Stomach (tissue), 8 donors: ENCODE measurements at regions not wholly inside any gene's neighbourhood (a gene's known extent, or its start where the extent isn't known, plus 50 kb on each side); places are given as distances from the start of the nearest gene placed in this dataset.
A peak's percentile ranks its signal among the peaks of the same experiment; 100 is the strongest.

ENCODE experiments used
- DNase-seq, 2 donors: peaks; one replicate each; pipeline versions ENCODE4 v3.0.0 to v3.0.0-alpha.2; 2013 to 2019
- H3K27ac ChIP-seq, 5 donors: fragments of 200-600 bp in 4 of 5; sonication (generic) in 4 of 5; one replicate each; pipeline ENCODE4 v1.5.1; 2013 to 2019; ENCODE audit warnings: mild to moderate bottlenecking in 1 of 5, moderate library complexity in 1 of 5
- H3K27me3 ChIP-seq, 3 donors: fragments of 200-600 bp; sonication (generic); one replicate each; pipeline ENCODE4 v1.5.1; 2017 to 2019; ENCODE audit warnings: mixed run types in 1 of 3
- H3K36me3 ChIP-seq, 4 donors: fragments of 200-600 bp; sonication (generic); 1 replicate in 3 of 4; 2 replicates in 1 of 4; pipeline ENCODE4 v1.5.1; 2016 to 2019
- H3K4me1 ChIP-seq, 4 donors: fragments of 200-600 bp; sonication (generic); one replicate each; pipeline ENCODE4 v1.5.1; 2016 to 2019
- H3K4me3 ChIP-seq, 4 donors: fragments of 200-600 bp; sonication (generic) in 3 of 4; one replicate each; pipeline ENCODE4 v1.5.1; 2016 to 2019; ENCODE audit warnings: mild to moderate bottlenecking in 1 of 4
- H3K9me3 ChIP-seq, 4 donors: fragments of 200-600 bp; sonication (generic); one replicate each; pipeline ENCODE4 v1.5.1; 2016 to 2019
- EP300 ChIP-seq: sonication (generic); formaldehyde crosslinking; IDR thresholded peaks from one replicate; pipeline ENCODE4 v1.6.1; 2017; ENCODE audit warnings: antibody characterized with exemption
- POLR2A ChIP-seq, 4 donors: fragments of 450-650 bp; IDR thresholded peaks; one replicate each; pipeline ENCODE4 v1.6.1; 2016; ENCODE audit warnings: antibody characterized with exemption in 4 of 4, control low read depth in 2 of 4, mild to moderate bottlenecking in 1 of 4, moderate library complexity in 1 of 4
- POLR2AphosphoS5 ChIP-seq, 3 donors: sonication (generic); formaldehyde crosslinking; IDR thresholded peaks; one replicate each; pipeline ENCODE4 v1.6.1; 2016; ENCODE audit warnings: antibody characterized with exemption in 3 of 3
- WGBS, 5 donors: extraction: QIAGEN DNeasy Blood & Tissue Kit in 3 of 5; methylation state at CpG; one replicate each; pipeline versions ENCODE4 v1.1.5 to v1.1.7; 2013 to 2018; 5-methylcytosine and 5-hydroxymethylcytosine counted together
- intact Hi-C: fragments of 100-400 bp; cut with DNase I; formaldehyde crosslinking; loops from one replicate; pipeline ENCODE4 v1.15.1; 2023; ENCODE audit warnings: low total_unique reads
- TF ChIP-seq, protein P1 (sequence below), 7 experiments: fragments of 450-650 bp in 4 of 7; fragments of 200-600 bp in 3 of 7; sonication (generic) in 3 of 7; IDR thresholded peaks; one replicate each; pipeline ENCODE4 v1.5.1; 2016 to 2019; ENCODE audit warnings: antibody characterized with exemption in 7 of 7, control low read depth in 2 of 7, mild to moderate bottlenecking in 1 of 7
- donor health status: healthy with polysubstance abuse.
- donor health status: Bipolar disorder and iron deficiency.
- donor health status: healthy.

DNA sequence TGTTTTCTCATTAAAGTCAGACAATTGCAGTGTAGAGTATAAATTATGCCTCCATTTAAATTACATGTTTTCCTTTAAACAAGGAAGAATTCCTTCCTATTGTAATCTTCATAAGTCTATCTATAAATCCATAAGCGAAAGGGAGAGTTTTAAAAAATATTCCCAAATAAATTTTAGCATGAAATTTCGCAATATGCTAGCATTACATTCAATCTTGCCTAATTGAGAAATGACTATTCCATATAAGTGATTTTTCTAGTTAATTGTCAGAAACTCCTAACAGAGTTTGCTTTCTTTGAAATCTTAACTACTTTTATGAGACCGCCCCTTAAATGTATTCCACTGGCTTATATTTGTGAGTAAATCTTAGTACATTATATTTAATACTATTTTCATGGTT lies 133.1 kb upstream of the CRIM1 start:
- no peak for TF ChIP-seq POLR2A (IDR thresholded peaks at IDR 0.05)
- no peak for TF ChIP-seq EP300
- TF ChIP-seq POLR2AphosphoS5 (IDR thresholded peaks at IDR 0.05): no peak
- TF ChIP-seq, protein P1, sequence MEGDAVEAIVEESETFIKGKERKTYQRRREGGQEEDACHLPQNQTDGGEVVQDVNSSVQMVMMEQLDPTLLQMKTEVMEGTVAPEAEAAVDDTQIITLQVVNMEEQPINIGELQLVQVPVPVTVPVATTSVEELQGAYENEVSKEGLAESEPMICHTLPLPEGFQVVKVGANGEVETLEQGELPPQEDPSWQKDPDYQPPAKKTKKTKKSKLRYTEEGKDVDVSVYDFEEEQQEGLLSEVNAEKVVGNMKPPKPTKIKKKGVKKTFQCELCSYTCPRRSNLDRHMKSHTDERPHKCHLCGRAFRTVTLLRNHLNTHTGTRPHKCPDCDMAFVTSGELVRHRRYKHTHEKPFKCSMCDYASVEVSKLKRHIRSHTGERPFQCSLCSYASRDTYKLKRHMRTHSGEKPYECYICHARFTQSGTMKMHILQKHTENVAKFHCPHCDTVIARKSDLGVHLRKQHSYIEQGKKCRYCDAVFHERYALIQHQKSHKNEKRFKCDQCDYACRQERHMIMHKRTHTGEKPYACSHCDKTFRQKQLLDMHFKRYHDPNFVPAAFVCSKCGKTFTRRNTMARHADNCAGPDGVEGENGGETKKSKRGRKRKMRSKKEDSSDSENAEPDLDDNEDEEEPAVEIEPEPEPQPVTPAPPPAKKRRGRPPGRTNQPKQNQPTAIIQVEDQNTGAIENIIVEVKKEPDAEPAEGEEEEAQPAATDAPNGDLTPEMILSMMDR (IDR thresholded peaks at IDR 0.05): no peak
- 89 to 97% (median 92%) methylated on average over 3 of the region's 3 CpGs for WGBS, 5 donors
- H3K4me1 ChIP-seq: no peaks in the 10 kb centered on the region
- intact Hi-C loops: no loop called here
- no peaks in the 10 kb centered on the region for H3K27me3 ChIP-seq
- H3K36me3 ChIP-seq: no peaks in the 10 kb centered on the region
- no peak overlapping the region for H3K4me3 ChIP-seq
- H3K27ac ChIP-seq: no peak overlapping the region
- no peak for DNase-seq
- H3K9me3 ChIP-seq: no peaks in the 10 kb centered on the region

- no peak overlapping the region for H3K27ac ChIP-seq
- TF ChIP-seq, protein P1 (IDR thresholded peaks at IDR 0.05): no peak
- TF ChIP-seq POLR2A (IDR thresholded peaks at IDR 0.05): no peak
- no peak for TF ChIP-seq EP300
- TF ChIP-seq POLR2AphosphoS5 (IDR thresholded peaks at IDR 0.05): no peak
- H3K27me3 ChIP-seq: no peaks in the 10 kb centered on the region
- DNase-seq: peak in 1 of 2 donors; percentile 4
- no peak overlapping the region for H3K4me3 ChIP-seq
- 60 to 80% (median 67%) methylated on average over 2 of the region's 2 CpGs for WGBS, 5 donors
- intact Hi-C loops: no loop called here
- no peaks in the 10 kb centered on the region for H3K36me3 ChIP-seq
- no peaks in the 10 kb centered on the region for H3K4me1 ChIP-seq
- no peaks in the 10 kb centered on the region for H3K9me3 ChIP-seq
Measured at GRCh38 chr2:36214691-36215090, 140.9 kb upstream of the CRIM1 start.

- Histone ChIP-seq H3K36me3 (no peaks in the 10 kb centered on the region), H3K27me3 (no peaks in the 10 kb centered on the region), H3K27ac (no peak overlapping the region), H3K9me3 (peaks cover 0 to 6% (median 0%) of the 10 kb centered on the region in 4 donors), H3K4me3 (no peak overlapping the region), H3K4me1 (no peaks in the 10 kb centered on the region)
- DNase-seq: no peak
- TF ChIP-seq POLR2AphosphoS5 (IDR thresholded peaks at IDR 0.05) (no peak), EP300 (no peak), POLR2A (IDR thresholded peaks at IDR 0.05) (no peak)
- TF ChIP-seq, protein P1 (IDR thresholded peaks at IDR 0.05): no peak
- intact Hi-C loops: no loop called here
- WGBS, 5 donors: 73 to 83% (median 81%) methylated on average over 5 of the region's 5 CpGs
Measured at GRCh38 chr2:36203366-36203765, 152.2 kb upstream of the CRIM1 start.

DNA sequence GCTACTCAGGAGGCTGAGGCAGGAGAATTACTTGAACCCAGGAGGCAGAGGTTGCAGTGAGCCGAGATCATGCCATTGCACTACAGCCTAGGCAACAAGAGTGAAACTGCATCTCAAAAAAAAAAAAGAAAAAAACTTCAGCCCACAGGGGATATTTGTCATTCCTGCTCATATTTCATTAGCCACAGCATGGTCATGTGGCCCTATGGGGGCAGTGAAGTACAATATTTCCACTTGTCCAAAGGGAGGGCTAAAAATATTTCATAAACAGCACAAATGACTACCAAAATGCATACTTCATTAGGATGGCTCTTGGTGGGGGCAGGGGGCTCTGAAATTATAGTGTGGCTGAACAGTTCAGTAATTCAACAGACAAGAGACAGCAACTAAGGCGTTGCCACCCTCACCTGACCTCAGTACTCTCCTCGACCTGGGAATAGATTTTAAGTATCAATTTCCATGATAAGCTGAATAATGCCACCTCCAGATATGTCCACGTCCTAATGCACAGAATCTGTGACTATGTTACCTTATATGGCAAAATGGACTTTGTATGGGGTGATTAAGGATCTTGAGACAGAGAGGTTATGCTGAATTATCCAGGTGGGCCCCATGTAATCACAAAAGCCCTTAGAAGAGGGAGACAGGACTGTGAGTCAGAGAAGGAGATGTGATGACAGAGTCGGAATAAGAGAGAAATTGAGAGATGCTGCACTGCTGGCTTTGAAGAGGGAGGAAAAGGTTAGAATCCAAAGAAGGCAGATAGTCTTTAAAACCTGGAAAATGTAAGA lies 158.2 kb upstream of the CRIM1 start:
- intact Hi-C loops: no loop called here
- Histone ChIP-seq H3K27me3 (no peaks in the 10 kb centered on the region), H3K9me3 (peaks cover 0 to 6% (median 0%) of the 10 kb centered on the region in 4 donors), H3K27ac (no peak overlapping the region), H3K4me1 (peaks cover 0 to 8% (median 4%) of the 10 kb centered on the region in 4 donors), H3K36me3 (no peaks in the 10 kb centered on the region), H3K4me3 (no peak overlapping the region)
- WGBS, 5 donors: 68 to 79% (median 74%) methylated on average over 5 of the region's 5 CpGs
- no peak for DNase-seq
- TF ChIP-seq EP300 (no peak), POLR2A (IDR thresholded peaks at IDR 0.05) (no peak), POLR2AphosphoS5 (IDR thresholded peaks at IDR 0.05) (no peak)
- TF ChIP-seq, protein P1 (IDR thresholded peaks at IDR 0.05): no peak
